ENCODE measurements at regions not wholly inside any gene's neighbourhood (a gene's known extent, or its start where the extent isn't known, plus 50 kb on each side); places are given as distances from the start of the nearest gene placed in this dataset.

DNA sequence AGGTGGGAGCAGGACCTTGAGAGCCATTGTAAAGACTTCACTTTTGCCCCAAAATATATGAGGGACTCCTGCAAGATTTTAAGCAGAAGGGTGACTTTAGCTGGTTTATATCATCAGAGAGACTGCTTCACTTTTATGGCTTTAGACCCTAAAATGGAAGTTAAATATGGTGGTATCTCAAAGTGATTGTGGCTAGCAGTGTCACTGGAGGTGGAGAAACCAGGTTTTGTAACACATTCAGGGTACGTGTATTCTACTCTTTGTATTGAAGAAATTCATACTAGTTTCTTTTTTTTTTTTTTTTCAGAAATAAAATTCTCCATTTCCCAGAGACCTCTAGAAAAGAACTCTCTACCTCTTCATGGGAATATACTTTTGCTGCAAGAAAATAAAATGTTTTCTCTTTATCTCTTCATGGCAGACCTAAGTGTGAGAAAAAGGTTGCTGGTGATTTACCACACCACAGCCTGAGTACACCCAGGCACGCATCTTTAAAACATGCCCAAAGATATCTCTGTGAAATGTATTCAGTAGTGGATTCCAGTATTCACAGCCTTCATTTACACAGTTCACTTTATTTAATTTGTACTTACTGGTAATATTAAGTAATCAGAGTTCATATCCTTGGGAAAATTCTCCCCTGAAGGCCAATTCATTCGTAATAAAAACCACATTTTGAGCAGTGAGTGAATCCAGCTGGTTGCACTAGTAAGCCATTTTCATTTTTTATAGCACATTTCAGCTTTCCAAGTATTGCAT, 74.3 kb upstream of the GUCY1A1 start:
- Histone ChIP-seq H3K4me2 (ENCODE audit: low read depth, low read length) (no peak overlapping the region), H3K79me2 (ENCODE audit: low read length) (no peaks in the 10 kb centered on the region), H3F3A (ENCODE audit: insufficient read depth, low read length) (no peaks in the 10 kb centered on the region), H3K27me3 (replicated peaks; ENCODE audit: insufficient read depth, low read length) (no peaks in the 10 kb centered on the region), H3K4me3 (ENCODE audit: low read length) (no peak overlapping the region), H4K20me1 (ENCODE audit: insufficient read depth, low read length) (no peaks in the 10 kb centered on the region), H3K36me3 (replicated peaks; ENCODE audit: insufficient read depth, low read length) (no peaks in the 10 kb centered on the region), H3K27ac (ENCODE audit: low read length) (no peak overlapping the region), H2AFZ (ENCODE audit: low read length) (no peak overlapping the region), H3K9ac (ENCODE audit: low read length) (no peak overlapping the region), H3K4me1 (ENCODE audit: low read length) (no peaks in the 10 kb centered on the region), H3K9me2 (replicated peaks; ENCODE audit: insufficient read depth, low read length) (no peaks in the 10 kb centered on the region), H3K9me3 (replicated peaks; ENCODE audit: insufficient read depth, low read length) (no peaks in the 10 kb centered on the region)
- no peak for DNase-seq
- TF ChIP-seq, protein P1, sequence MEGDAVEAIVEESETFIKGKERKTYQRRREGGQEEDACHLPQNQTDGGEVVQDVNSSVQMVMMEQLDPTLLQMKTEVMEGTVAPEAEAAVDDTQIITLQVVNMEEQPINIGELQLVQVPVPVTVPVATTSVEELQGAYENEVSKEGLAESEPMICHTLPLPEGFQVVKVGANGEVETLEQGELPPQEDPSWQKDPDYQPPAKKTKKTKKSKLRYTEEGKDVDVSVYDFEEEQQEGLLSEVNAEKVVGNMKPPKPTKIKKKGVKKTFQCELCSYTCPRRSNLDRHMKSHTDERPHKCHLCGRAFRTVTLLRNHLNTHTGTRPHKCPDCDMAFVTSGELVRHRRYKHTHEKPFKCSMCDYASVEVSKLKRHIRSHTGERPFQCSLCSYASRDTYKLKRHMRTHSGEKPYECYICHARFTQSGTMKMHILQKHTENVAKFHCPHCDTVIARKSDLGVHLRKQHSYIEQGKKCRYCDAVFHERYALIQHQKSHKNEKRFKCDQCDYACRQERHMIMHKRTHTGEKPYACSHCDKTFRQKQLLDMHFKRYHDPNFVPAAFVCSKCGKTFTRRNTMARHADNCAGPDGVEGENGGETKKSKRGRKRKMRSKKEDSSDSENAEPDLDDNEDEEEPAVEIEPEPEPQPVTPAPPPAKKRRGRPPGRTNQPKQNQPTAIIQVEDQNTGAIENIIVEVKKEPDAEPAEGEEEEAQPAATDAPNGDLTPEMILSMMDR (IDR thresholded peaks at IDR 0.05; ENCODE audit: low read length), result no peak
- no peak for TF ChIP-seq EZH2 (optimal IDR thresholded peaks at IDR 0.05; ENCODE audit: low read depth, low read length)
- no peak for TF ChIP-seq EZH2phosphoT487 (IDR thresholded peaks at IDR 0.05; ENCODE audit: low read length)

DNA sequence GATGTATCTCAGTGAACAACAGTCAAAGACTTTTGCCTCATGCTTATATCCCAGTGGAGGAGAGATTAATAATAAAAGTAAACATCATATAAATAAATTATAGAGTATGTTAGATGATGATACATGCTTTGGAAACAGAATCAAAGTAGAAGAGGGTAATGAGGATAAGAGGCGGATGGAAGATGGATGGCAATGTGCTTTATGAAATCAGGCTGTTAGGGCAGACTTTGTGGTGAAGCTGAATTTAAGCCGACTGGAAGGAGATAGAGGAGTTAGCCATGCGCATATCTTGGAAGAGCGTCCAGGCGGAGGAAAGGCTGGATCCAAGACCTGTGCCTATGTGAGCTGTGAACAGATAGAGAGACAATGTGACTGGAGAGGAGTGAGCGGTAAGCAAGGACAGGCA, 74.9 kb upstream of the GUCY1A1 start:
- no peak for TF ChIP-seq EZH2 (optimal IDR thresholded peaks at IDR 0.05; ENCODE audit: low read depth, low read length)
- TF ChIP-seq, protein P1 (IDR thresholded peaks at IDR 0.05; ENCODE audit: low read length), result no peak
- Histone ChIP-seq H3K27me3 (replicated peaks; ENCODE audit: insufficient read depth, low read length) (no peaks in the 10 kb centered on the region), H3K4me2 (ENCODE audit: low read depth, low read length) (no peak overlapping the region)

DNA sequence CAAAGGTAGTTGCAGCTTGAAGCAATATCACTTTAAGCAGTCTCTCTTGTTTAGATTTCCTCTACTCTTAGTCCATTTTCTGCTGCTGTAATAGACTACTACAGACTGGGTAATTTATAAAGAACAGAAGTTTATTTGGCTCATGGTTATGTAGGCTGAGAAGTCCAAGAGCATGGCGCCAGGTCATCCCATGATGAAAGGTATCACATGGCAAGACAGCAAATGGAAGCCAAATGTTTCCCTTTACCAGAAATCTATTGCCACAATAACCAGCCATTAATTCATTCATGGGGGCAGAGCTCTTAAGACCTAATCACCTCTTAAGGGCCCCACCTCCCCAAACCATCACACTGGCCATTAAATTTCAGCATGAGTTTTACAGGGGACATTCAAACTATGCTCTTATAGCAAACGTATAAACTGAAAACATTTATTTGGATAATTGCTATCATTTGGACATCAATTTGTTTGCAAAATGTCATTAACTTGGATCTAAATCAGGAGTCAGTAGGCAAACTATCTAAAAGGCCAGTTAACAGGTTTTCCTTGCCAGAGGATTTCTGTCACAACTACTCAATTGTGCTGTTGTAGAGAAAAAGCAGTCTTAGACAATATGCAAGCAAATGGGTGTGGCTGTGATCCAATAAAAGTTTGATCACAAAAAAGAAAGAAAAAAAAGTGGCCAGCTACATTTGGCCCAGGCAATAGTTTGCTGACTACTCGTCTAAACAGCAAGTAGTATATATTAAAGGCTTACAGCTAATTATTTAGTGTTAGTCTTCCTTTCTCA, 75.7 kb upstream of the GUCY1A1 start:
- no peak overlapping the region for H3K27ac ChIP-seq (ENCODE audit: low read length)
- no peaks in the 10 kb centered on the region for H3K9me3 ChIP-seq (replicated peaks; ENCODE audit: insufficient read depth, low read length)
- H3K9me2 ChIP-seq (replicated peaks; ENCODE audit: insufficient read depth, low read length), result no peaks in the 10 kb centered on the region
- H3K27me3 ChIP-seq (replicated peaks; ENCODE audit: insufficient read depth, low read length), result no peaks in the 10 kb centered on the region
- DNase-seq, result no peak
- H3K4me3 ChIP-seq (ENCODE audit: low read length), result no peak overlapping the region
- no peaks in the 10 kb centered on the region for H3K36me3 ChIP-seq (replicated peaks; ENCODE audit: insufficient read depth, low read length)
- H3F3A ChIP-seq (ENCODE audit: insufficient read depth, low read length), result no peaks in the 10 kb centered on the region
- no peaks in the 10 kb centered on the region for H3K4me1 ChIP-seq (ENCODE audit: low read length)
- H4K20me1 ChIP-seq (ENCODE audit: insufficient read depth, low read length), result no peaks in the 10 kb centered on the region
- no peak overlapping the region for H3K9ac ChIP-seq (ENCODE audit: low read length)
- H2AFZ ChIP-seq (ENCODE audit: low read length), result no peak overlapping the region
- TF ChIP-seq, protein P1 (IDR thresholded peaks at IDR 0.05; ENCODE audit: low read length), result no peak
- TF ChIP-seq EZH2 (optimal IDR thresholded peaks at IDR 0.05; ENCODE audit: low read depth, low read length) (no peak), EZH2phosphoT487 (IDR thresholded peaks at IDR 0.05; ENCODE audit: low read length) (no peak)
- H3K79me2 ChIP-seq (ENCODE audit: low read length), result no peaks in the 10 kb centered on the region
- H3K4me2 ChIP-seq (ENCODE audit: low read depth, low read length), result no peak overlapping the region

More for the DNA sequence above, 74.9 kb upstream of the GUCY1A1 start:
- Histone ChIP-seq H3K27ac (ENCODE audit: low read length) (no peak overlapping the region), H3K4me3 (ENCODE audit: low read length) (no peak overlapping the region), H3K9ac (ENCODE audit: low read length) (no peak overlapping the region), H4K20me1 (ENCODE audit: insufficient read depth, low read length) (no peaks in the 10 kb centered on the region), H3F3A (ENCODE audit: insufficient read depth, low read length) (no peaks in the 10 kb centered on the region), H3K36me3 (replicated peaks; ENCODE audit: insufficient read depth, low read length) (no peaks in the 10 kb centered on the region), H3K9me2 (replicated peaks; ENCODE audit: insufficient read depth, low read length) (no peaks in the 10 kb centered on the region), H2AFZ (ENCODE audit: low read length) (no peak overlapping the region), H3K79me2 (ENCODE audit: low read length) (no peaks in the 10 kb centered on the region), H3K4me1 (ENCODE audit: low read length) (no peaks in the 10 kb centered on the region), H3K9me3 (replicated peaks; ENCODE audit: insufficient read depth, low read length) (no peaks in the 10 kb centered on the region)
- DNase-seq, result no peak
